ENCODE measurements at regions not wholly inside any gene's neighbourhood (a gene's known extent, or its start where the extent isn't known, plus 50 kb on each side); places are given as distances from the start of the nearest gene placed in this dataset.
"Not testable (repeated sequence)": the region's sequence is repeated elsewhere in the genome, so short reads cannot be mapped to it uniquely, and the experiment has no call there.

DNA sequence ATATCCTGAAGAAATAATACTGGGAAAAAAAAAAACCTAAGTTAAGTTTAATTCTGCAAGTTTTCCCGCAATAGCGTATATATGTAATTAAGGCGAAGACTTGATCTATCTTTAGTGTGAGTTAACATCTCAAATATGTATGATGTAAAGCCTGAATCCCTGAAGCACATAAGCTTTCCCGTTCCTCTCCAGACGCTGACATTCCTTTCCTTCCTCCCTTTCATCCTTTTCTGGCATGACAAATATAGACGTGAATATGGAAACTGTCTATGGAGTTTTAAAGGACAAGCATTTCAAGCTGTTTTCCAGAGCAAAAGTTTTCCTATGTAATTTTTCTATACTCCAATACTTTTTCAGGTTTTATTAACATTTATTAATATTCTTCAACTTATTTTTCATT is 637.0 kb downstream of the COL12A1 start:
- Histone ChIP-seq H3K9me3 (ENCODE audit: insufficient read depth, low read depth, low read length) (no peaks in the 10 kb centered on the region), H3K27me3 (ENCODE audit: insufficient read depth, low read length) (no peaks in the 10 kb centered on the region), H3K4me3 (ENCODE audit: low read length) (no peak overlapping the region), H3K36me3 (ENCODE audit: insufficient read depth, low read depth, low read length) (no peaks in the 10 kb centered on the region), H3K4me1 (ENCODE audit: insufficient read depth, low read length) (no peaks in the 10 kb centered on the region), H3K27ac (ENCODE audit: low read length) (no peak overlapping the region), H3K9ac (ENCODE audit: low read depth, low read length) (no peak overlapping the region)

DNA sequence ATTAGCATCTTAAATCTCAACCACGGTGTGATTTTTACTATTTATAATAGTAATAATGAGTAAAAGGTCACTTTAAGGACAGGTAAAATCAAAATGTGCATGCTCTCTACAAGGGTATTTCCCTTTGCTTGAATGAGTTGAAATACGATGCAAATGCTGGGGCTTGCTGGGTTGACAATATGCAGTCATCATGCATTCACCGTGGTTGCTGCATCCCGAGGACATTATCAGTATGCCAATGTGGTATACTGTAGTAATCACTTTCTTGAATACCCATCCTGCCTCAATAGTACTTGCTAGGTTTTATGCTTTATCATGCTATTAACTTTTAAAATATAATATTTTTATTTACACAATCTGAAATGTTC is 637.9 kb downstream of the COL12A1 start:
- H3K27ac ChIP-seq (ENCODE audit: low read length); H3K27me3 ChIP-seq (ENCODE audit: insufficient read depth, low read length); H3K4me3 ChIP-seq (ENCODE audit: low read length); H3K4me1 ChIP-seq (ENCODE audit: insufficient read depth, low read length); H3K9me3 ChIP-seq (ENCODE audit: insufficient read depth, low read depth, low read length); H3K9ac ChIP-seq (ENCODE audit: low read depth, low read length); H3K36me3 ChIP-seq (ENCODE audit: insufficient read depth, low read depth, low read length): not testable (repeated sequence)

DNA sequence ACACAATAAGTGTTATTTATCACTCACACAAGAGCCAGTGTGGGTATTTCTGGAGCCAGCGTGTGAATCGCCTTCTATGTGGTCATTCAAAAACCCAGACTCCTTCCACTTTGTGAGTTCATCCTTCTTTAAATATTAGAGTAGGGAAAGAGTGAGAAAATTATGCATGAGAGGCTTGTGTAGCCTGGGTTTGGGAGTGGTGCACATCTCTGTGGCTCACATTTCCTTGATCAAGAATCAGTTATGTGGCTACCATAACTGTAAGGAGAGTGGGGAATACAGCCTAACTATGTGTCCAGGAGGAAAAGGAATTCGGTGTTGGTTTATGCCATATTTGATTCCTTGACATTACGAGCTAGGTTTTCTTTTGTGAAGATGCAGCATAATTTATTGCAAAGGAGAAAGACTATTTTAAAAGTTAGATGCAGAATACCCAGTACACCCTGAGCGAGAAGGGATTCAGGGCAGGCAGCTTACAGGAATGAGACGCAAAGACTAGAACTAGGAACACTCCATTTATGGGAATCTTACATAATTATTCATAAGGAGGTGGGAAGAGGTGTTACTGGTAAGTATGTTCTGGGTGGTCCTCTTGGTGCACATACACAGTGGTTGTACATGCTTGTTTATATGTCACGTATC is 638.5 kb downstream of the COL12A1 start:
- H3K36me3 ChIP-seq (ENCODE audit: insufficient read depth, low read depth, low read length) = no peaks in the 10 kb centered on the region
- no peaks in the 10 kb centered on the region for H3K27me3 ChIP-seq (ENCODE audit: insufficient read depth, low read length)
- no peak overlapping the region for H3K9ac ChIP-seq (ENCODE audit: low read depth, low read length)
- H3K4me3 ChIP-seq (ENCODE audit: low read length) = no peak overlapping the region
- no peaks in the 10 kb centered on the region for H3K4me1 ChIP-seq (ENCODE audit: insufficient read depth, low read length)
- H3K9me3 ChIP-seq (ENCODE audit: insufficient read depth, low read depth, low read length) = no peaks in the 10 kb centered on the region
- no peak overlapping the region for H3K27ac ChIP-seq (ENCODE audit: low read length)

DNA sequence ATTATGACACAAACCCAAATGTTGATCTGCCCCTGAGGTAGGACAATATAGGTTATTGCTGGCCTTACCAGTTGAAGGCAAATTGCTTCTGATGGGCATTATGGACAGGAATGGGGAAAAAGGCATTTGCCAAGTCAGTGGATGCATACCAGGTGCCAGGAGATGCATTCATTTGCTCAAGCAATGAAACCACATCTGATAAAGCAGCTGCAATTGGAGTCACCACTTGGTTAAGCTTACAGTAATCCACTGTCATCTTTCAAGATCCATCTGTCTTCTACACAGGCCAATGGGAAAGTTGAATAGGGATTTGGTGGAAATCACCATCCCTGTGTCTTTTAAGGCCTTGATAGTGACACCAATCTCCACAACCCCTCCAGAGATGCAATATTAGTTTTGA is 648.6 kb downstream of the COL12A1 start:
- Histone ChIP-seq H3K9ac (ENCODE audit: low read depth, low read length) (no peak overlapping the region), H3K9me3 (ENCODE audit: insufficient read depth, low read depth, low read length) (no peaks in the 10 kb centered on the region), H3K36me3 (ENCODE audit: insufficient read depth, low read depth, low read length) (no peaks in the 10 kb centered on the region), H3K27ac (ENCODE audit: low read length) (no peak overlapping the region), H3K4me3 (ENCODE audit: low read length) (no peak overlapping the region), H3K4me1 (ENCODE audit: insufficient read depth, low read length) (no peaks in the 10 kb centered on the region), H3K27me3 (ENCODE audit: insufficient read depth, low read length) (no peaks in the 10 kb centered on the region)

DNA sequence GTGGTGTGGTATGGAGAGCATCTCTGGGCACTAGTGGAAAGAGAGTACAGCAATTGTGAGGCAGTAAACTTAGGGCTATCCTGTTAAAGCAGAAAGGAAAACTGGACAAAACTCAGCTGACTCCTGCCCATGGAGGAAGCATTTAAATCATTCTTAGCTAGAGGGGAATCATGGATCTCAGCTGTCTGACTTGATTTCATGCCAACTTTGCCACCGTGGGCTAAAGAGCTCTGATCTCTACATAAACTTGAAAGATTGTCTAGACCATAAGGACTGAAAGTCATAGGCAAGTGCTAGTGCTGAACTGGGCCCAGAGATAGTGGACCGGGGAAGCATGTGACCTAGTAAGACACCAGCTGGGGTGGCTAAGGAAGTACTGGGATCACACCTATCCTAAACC is 651.8 kb downstream of the COL12A1 start:
- Histone ChIP-seq H3K9ac (ENCODE audit: low read depth, low read length) (no peak overlapping the region), H3K27ac (ENCODE audit: low read length) (no peak overlapping the region), H3K36me3 (ENCODE audit: insufficient read depth, low read depth, low read length) (no peaks in the 10 kb centered on the region)

DNA sequence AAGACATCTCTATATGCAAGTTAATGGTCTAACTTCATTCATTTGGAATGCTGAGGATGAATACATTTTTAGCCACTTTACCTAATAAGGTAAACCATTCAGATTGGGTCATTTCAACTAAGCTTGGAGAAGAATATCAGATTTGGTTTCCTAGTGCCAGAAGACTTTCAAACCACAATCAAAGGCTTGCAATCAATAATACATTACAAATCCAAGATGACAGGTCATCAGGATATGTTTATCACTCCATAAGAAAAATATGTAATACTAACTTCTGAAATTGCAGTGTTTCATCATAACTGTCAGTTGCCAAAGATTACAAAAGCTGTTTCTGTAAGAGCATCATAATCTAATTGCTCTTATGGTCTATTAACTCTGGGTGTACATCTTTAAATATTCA is 654.0 kb downstream of the COL12A1 start:
- Histone ChIP-seq H3K4me1 (ENCODE audit: insufficient read depth, low read length) (no peaks in the 10 kb centered on the region), H3K4me3 (ENCODE audit: low read length) (no peak overlapping the region), H3K9ac (ENCODE audit: low read depth, low read length) (no peak overlapping the region), H3K27ac (ENCODE audit: low read length) (no peak overlapping the region), H3K36me3 (ENCODE audit: insufficient read depth, low read depth, low read length) (no peaks in the 10 kb centered on the region), H3K27me3 (ENCODE audit: insufficient read depth, low read length) (no peaks in the 10 kb centered on the region), H3K9me3 (ENCODE audit: insufficient read depth, low read depth, low read length) (no peaks in the 10 kb centered on the region)

More for the DNA sequence above, 651.8 kb downstream of the COL12A1 start:
- H3K4me3 ChIP-seq (ENCODE audit: low read length) = no peak overlapping the region
- no peaks in the 10 kb centered on the region for H3K9me3 ChIP-seq (ENCODE audit: insufficient read depth, low read depth, low read length)
- H3K27me3 ChIP-seq (ENCODE audit: insufficient read depth, low read length) = no peaks in the 10 kb centered on the region
- no peaks in the 10 kb centered on the region for H3K4me1 ChIP-seq (ENCODE audit: insufficient read depth, low read length)

DNA sequence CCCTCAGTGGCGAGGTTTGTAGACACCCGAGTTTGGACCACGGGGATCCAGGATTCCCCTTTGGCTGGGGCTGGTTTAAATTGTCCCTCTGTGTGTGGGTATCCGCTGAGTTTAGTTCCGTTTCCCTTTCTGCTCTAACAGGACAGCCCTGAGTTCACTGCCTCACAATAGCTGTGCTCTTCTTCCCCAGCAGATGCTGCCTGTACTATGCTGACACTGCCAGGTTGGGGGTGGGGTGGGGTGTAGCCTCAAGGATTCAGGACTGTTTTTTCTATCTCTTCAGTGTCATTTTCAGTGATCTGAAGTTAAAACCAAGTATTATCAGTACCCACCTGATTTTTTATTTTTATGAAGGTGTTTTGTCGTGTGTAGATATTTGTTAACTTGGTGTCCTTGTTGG is 655.0 kb downstream of the COL12A1 start:
- Histone ChIP-seq H3K4me1 (ENCODE audit: insufficient read depth, low read length) (no peaks in the 10 kb centered on the region), H3K27me3 (ENCODE audit: insufficient read depth, low read length) (no peaks in the 10 kb centered on the region)

DNA sequence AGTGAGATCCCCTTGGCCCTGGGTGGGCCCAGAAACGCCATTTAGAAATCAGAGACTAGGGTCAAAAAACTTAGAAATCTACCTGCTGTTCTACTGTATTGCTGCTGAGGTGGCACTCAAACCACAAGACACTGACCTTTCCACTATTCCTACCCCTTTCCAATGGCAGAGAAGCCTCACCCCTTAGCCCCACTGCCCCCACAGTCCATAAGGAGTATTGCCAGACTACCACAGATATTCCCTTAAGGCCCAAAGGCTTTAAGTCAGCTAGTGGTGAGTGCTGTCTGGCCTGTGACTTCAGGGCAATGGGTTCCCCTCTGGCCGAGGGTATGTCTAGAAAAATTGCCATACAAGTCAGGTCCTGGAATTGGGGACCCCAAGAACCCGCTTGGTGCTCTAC is 656.1 kb downstream of the COL12A1 start:
- no peaks in the 10 kb centered on the region for H3K4me1 ChIP-seq (ENCODE audit: insufficient read depth, low read length)
- H3K27ac ChIP-seq (ENCODE audit: low read length) = no peak overlapping the region
- H3K27me3 ChIP-seq (ENCODE audit: insufficient read depth, low read length) = no peaks in the 10 kb centered on the region
- no peak overlapping the region for H3K4me3 ChIP-seq (ENCODE audit: low read length)
- H3K9me3 ChIP-seq (ENCODE audit: insufficient read depth, low read depth, low read length) = peaks cover 10% of the 10 kb centered on the region; the same call in 1 of the 2 replicates
- no peak overlapping the region for H3K9ac ChIP-seq (ENCODE audit: low read depth, low read length)
- H3K36me3 ChIP-seq (ENCODE audit: insufficient read depth, low read depth, low read length) = no peaks in the 10 kb centered on the region

More for the DNA sequence above, 655.0 kb downstream of the COL12A1 start:
- Histone ChIP-seq H3K27ac (ENCODE audit: low read length) (no peak overlapping the region), H3K9ac (ENCODE audit: low read depth, low read length) (no peak overlapping the region), H3K36me3 (ENCODE audit: insufficient read depth, low read depth, low read length) (no peaks in the 10 kb centered on the region), H3K4me3 (ENCODE audit: low read length) (no peak overlapping the region), H3K9me3 (ENCODE audit: insufficient read depth, low read depth, low read length) (peaks cover 2% of the 10 kb centered on the region; the same call in 1 of the 2 replicates)

DNA sequence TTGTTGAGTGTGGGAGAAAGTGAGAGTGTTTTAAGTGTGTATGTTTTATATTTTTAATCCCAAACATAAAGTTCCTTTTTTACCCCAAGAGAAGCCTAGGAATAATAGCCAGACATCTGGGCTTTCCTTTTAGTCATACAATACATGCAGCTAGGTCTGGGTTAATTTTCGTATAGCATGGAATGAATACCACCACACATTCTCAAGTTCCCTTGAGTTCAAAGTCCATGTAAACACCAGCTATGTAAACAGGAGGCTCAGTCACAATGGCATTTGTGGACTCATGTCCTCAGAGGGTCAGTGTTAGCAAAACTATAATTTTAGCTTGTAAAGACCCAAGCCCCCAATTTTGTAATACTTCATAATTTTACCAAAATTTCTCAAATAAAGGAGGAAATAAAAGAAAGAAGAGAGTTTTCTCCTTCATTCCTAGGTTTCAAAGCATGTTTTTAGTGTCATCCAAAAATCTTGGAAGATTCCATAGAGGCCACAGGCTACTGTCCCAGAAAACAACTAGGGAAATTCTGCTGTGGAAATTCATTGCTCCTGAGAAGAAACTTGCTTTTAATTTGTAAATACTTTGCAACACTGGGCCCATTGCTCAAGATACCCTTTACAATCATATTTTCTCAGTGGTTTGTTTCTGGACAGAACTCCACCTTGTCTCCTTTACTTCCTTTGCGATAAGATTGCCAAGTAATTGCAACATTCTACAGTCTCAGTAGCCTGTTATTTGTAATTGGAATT is 671.2 kb downstream of the COL12A1 start:
- Histone ChIP-seq H3K9ac (ENCODE audit: low read depth, low read length) (no peak overlapping the region), H3K9me3 (ENCODE audit: insufficient read depth, low read depth, low read length) (0 out of 2 replicates have a peak, but pooled peaks cover 7% of the 10 kb centered on the region), H3K27me3 (ENCODE audit: insufficient read depth, low read length) (no peaks in the 10 kb centered on the region), H3K4me1 (ENCODE audit: insufficient read depth, low read length) (no peaks in the 10 kb centered on the region), H3K4me3 (ENCODE audit: low read length) (no peak overlapping the region), H3K36me3 (ENCODE audit: insufficient read depth, low read depth, low read length) (no peaks in the 10 kb centered on the region), H3K27ac (ENCODE audit: low read length) (no peak overlapping the region)

DNA sequence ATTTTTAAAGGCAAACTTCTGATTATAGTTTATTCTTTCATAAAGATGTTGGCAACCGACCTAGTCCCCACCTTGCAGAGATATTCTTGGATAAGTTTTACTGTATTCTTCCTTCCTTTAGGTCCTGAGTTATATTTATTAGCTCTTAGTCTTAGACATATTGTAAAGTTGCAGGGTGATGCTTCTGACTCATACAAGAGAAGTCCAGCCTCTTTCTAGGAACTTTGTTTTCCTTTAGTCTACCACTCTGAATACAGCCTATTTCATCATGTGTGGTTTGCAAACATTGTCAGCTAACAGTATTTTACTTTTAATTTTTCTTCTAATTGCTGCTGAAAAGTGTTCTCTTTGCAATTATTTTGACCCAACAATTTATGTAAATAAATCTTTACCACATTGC is 686.7 kb downstream of the COL12A1 start:
- Histone ChIP-seq H3K27ac (ENCODE audit: low read length) (no peak overlapping the region), H3K27me3 (ENCODE audit: insufficient read depth, low read length) (no peaks in the 10 kb centered on the region), H3K36me3 (ENCODE audit: insufficient read depth, low read depth, low read length) (no peaks in the 10 kb centered on the region), H3K4me1 (ENCODE audit: insufficient read depth, low read length) (no peaks in the 10 kb centered on the region), H3K9ac (ENCODE audit: low read depth, low read length) (no peak overlapping the region), H3K4me3 (ENCODE audit: low read length) (no peak overlapping the region), H3K9me3 (ENCODE audit: insufficient read depth, low read depth, low read length) (no peaks in the 10 kb centered on the region)

DNA sequence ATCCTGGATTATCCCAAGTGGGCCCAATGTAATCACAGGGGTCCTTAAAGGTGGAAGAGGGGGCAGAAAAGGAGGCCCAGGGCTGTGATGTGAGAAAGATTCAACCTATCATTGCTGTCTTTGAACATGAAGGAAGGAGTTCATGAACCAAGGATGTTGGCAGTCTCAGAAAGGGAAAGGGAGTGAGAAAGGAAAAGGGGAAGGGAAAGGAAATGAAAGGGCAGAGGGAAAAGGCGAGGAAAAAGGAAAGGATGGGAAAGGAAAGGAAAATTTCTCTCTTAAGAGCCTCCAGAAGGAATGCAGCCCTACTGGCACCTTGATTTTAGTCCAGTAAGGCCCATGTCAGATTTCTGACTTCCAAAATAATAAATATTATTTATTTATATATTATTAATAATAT is 687.8 kb downstream of the COL12A1 start:
- Histone ChIP-seq H3K36me3 (ENCODE audit: insufficient read depth, low read depth, low read length) (no peaks in the 10 kb centered on the region), H3K4me3 (ENCODE audit: low read length) (no peak overlapping the region), H3K27ac (ENCODE audit: low read length) (no peak overlapping the region)

DNA sequence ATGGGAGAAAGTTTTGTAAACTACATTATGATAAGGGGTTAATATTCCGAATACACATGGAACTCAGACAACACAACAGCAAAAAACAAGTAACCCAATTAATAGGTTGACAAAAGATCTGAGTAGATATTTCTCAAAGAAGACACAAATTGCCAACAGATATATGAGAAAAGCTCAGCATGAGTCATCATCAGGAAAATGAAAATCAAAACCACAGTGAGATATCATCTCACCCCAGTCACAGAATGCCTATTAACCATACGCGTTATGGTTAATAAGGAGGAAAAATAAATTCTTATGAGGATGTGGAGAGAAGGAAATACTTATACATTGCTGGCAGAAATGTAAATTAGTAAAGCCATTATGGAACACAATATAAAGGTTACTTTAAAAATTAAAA is 695.0 kb downstream of the COL12A1 start:
- Histone ChIP-seq H3K4me3 (ENCODE audit: low read length) (no peak overlapping the region), H3K9me3 (ENCODE audit: insufficient read depth, low read depth, low read length) (peaks cover 11% of the 10 kb centered on the region; the same call in 1 of the 2 replicates), H3K4me1 (ENCODE audit: insufficient read depth, low read length) (no peaks in the 10 kb centered on the region), H3K9ac (ENCODE audit: low read depth, low read length) (no peak overlapping the region), H3K27me3 (ENCODE audit: insufficient read depth, low read length) (no peaks in the 10 kb centered on the region), H3K36me3 (ENCODE audit: insufficient read depth, low read depth, low read length) (no peaks in the 10 kb centered on the region), H3K27ac (ENCODE audit: low read length) (no peak overlapping the region)

More for the DNA sequence above, 687.8 kb downstream of the COL12A1 start:
- Histone ChIP-seq H3K9me3 (ENCODE audit: insufficient read depth, low read depth, low read length) (no peaks in the 10 kb centered on the region), H3K27me3 (ENCODE audit: insufficient read depth, low read length) (no peaks in the 10 kb centered on the region), H3K9ac (ENCODE audit: low read depth, low read length) (no peak overlapping the region), H3K4me1 (ENCODE audit: insufficient read depth, low read length) (no peaks in the 10 kb centered on the region)

All from iPS-20b (cell line).